ENCODE measurements at regions not wholly inside any gene's neighbourhood (a gene's known extent, or its start where the extent isn't known, plus 50 kb on each side); places are given as distances from the start of the nearest gene placed in this dataset.

DNA sequence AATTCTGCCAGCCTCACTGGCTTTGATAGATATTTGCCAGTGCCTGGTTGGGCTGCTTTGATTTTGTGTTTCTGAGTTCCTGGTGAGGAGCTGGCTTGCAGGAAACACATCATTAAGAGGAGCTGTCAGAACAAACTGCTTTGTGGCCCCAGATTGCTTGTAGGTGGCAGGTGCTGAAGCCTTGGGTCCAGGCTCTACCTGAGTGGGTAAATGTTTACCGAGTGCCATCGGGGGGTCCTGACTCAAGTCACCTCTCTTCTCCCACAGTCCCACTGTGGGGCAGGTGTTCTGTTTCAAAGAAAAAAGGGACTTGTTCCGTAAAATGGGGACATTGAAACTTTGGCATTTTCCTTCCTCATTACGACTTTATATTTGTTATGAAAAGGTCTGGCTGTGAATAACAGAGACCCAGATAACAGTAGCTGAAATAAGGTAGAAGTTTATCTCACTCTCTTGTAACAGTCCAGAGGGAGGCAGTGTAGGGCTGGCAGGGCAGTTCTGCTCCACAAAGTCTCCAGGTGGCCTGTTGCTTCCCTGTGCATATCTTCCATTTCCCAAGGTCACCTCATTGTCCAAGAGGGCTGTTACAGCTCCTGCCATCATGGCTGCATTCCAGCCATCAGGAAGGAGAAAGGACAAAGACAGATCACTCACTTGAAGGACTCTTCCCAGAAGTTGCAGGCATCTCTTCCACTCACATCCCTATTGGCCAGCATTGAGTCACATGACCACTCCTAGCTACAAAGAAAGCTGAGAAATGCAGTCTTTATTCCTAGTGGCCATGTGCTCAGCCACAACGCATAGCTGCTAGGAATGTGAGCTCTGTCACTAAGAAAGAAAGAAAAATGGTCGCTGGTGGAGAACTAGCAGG, 149.9 kb upstream of the KCNG1 start:
- Histone ChIP-seq H4K20me1 (ENCODE audit: insufficient read depth, low read length) (no peaks in the 10 kb centered on the region), H2BK5ac (ENCODE audit: low read depth, low read length, poor library complexity, severe bottlenecking) (no peak overlapping the region), H4K91ac (ENCODE audit: insufficient read depth, low read depth, low read length) (no peak overlapping the region), H3K23ac (ENCODE audit: low read depth, low read length) (no peak overlapping the region), H2BK120ac (ENCODE audit: low read depth, low read length) (no peak overlapping the region), H3K56ac (ENCODE audit: extremely low read depth, insufficient read depth, low read length) (no peak overlapping the region), H3K9me3 (ENCODE audit: control insufficient read depth, insufficient read depth, low read length) (peaks cover 3% of the 10 kb centered on the region), H3K14ac (replicated peaks; ENCODE audit: low read depth, low read length) (no peak overlapping the region), H3K4me3 (ENCODE audit: insufficient read depth, low read depth, low read length) (no peak overlapping the region), H3K27me3 (ENCODE audit: control insufficient read depth, insufficient read depth, low read length) (peaks cover 30% of the 10 kb centered on the region), H3K9ac (ENCODE audit: low read depth, low read length) (no peak overlapping the region), H3K4ac (ENCODE audit: low read depth, low read length) (no peak overlapping the region), H3K79me1 (ENCODE audit: low read depth in 1 of 2, low read length in 2 of 2) (no peaks in the 10 kb centered on the region), H3K27ac (ENCODE audit: insufficient read depth, low read length) (no peak overlapping the region), H2AK5ac (ENCODE audit: low read depth, low read length) (no peak overlapping the region), H3K9me1 (ENCODE audit: insufficient read depth, low read length) (no peaks in the 10 kb centered on the region), H3K4me2 (ENCODE audit: low read depth, low read length) (no peak overlapping the region), H2BK20ac (ENCODE audit: low read depth, low read length) (no peak overlapping the region), H2BK15ac (ENCODE audit: low read depth, low read length) (no peak overlapping the region), H2AFZ (replicated peaks; ENCODE audit: low read length, poor library complexity) (no peak overlapping the region), H3K4me1 (ENCODE audit: control insufficient read depth, insufficient read depth, low read length) (no peaks in the 10 kb centered on the region), H4K8ac (ENCODE audit: low read depth in 2 of 2, low read length in 2 of 2) (no peak overlapping the region), H2AK9ac (replicated peaks; ENCODE audit: low read depth, low read length, poor library complexity) (no peak overlapping the region), H4K5ac (ENCODE audit: low read depth, low read length) (no peak overlapping the region), H3K36me3 (ENCODE audit: control insufficient read depth, insufficient read depth, low read length) (no peaks in the 10 kb centered on the region), H3K18ac (ENCODE audit: low read depth, low read length) (no peak overlapping the region)
- BruUV-seq (replicated peaks), result no TSS peak
- ChIA-PET CTCF (no interaction called here), POLR2A (ENCODE audit: unreplicated experiment) (no interaction called here)
- no peak for TF ChIP-seq NFE2L2 (IDR thresholded peaks at IDR 0.05; ENCODE audit: low read depth, low read length)
- TF ChIP-seq, protein P1, sequence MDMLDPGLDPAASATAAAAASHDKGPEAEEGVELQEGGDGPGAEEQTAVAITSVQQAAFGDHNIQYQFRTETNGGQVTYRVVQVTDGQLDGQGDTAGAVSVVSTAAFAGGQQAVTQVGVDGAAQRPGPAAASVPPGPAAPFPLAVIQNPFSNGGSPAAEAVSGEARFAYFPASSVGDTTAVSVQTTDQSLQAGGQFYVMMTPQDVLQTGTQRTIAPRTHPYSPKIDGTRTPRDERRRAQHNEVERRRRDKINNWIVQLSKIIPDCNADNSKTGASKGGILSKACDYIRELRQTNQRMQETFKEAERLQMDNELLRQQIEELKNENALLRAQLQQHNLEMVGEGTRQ (IDR thresholded peaks at IDR 0.05; ENCODE audit: low read depth, low read length), result peak; percentile 57; the same call in 1 of the 2 replicates
- dilution Hi-C loops (cut with HindIII; ENCODE audit: low sequenced_read_pairs, unreplicated experiment) (no loop called here), in situ Hi-C loops (cut with MboI; ENCODE audit: low sequenced_read_pairs) (no loop called here), intact Hi-C loops (cut with micrococcal nuclease) (no loop called here)
- WGBS, 2 experiments (ENCODE audit: extremely low coverage in 2 of 2, insufficient read length in 1 of 2), result 80% methylated on average over 1 of the region's 6 CpGs; no CpG with 5 or more reads in 1 of the 2 experiments
- no peak for ATAC-seq (ENCODE audit: low read depth)
- no peak for DNase-seq

Measured in IMR-90 (cell line).